Progenitor cell of endocrine pancreas (in vitro differentiated cells): ENCODE measurements at regions not wholly inside any gene's neighbourhood (a gene's known extent, or its start where the extent isn't known, plus 50 kb on each side); places are given as distances from the start of the nearest gene placed in this dataset.

Experiments used
- DNase-seq: peaks from one replicate; pipeline ENCODE4 v3.0.0; 2021; ENCODE audit warnings: low spot score; ENCODE audit not compliant: unreplicated experiment
- H3K27ac Mint-ChIP-seq: 2 replicates; pipeline ENCODE4 v1.8.0; 2021; ENCODE audit warnings: mild to moderate bottlenecking, moderate library complexity, mixed read lengths
- H3K27me3 Mint-ChIP-seq: 2 replicates; pipeline ENCODE4 v1.8.0; 2021; ENCODE audit warnings: mixed read lengths
- H3K36me3 Mint-ChIP-seq: 2 replicates; pipeline ENCODE4 v1.8.0; 2022; ENCODE audit warnings: mixed read lengths; ENCODE audit not compliant: insufficient read depth
- H3K4me1 Mint-ChIP-seq: 2 replicates; pipeline ENCODE4 v1.8.0; 2021; ENCODE audit warnings: low read depth, mixed read lengths
- H3K4me3 Mint-ChIP-seq: 2 replicates; pipeline ENCODE4 v1.8.0; 2021; ENCODE audit warnings: low read depth, mild to moderate bottlenecking, moderate library complexity, mixed read lengths
- H3K9me3 Mint-ChIP-seq: 2 replicates; pipeline ENCODE4 v1.8.0; 2021; ENCODE audit warnings: low read depth, mixed read lengths
- TF ChIP-seq, protein P1 (sequence below): fragments of 200-600 bp; sonication (generic); IDR thresholded peaks from one replicate; pipeline ENCODE4 v1.5.0; 2021; ENCODE audit warnings: antibody characterized with exemption, mild to moderate bottlenecking; ENCODE audit not compliant: unreplicated experiment

DNA sequence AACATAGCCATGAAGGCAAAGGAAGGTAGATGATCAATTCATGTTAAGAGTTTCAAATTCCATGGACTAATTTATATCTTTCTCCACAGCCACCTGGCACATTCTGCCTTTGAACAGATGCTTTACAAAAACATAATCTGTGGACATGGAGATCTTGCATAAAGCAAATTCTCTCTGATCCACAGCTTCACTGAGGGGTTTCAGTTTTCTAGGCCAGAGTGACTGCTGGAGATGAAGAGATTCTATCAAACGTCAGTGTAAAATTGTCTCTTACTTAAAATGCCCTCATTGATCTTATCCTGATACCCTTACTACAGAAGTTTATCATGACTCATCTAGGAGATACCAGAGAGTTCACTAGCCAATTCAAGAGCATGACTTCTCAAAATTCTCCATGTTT is 291.6 kb downstream of the DAD1 start:
- Mint-ChIP-seq H3K27ac (peak overlapping the region; percentile 35), H3K4me1 (peaks cover 27% of the 10 kb centered on the region), H3K36me3 (peaks cover 3% of the 10 kb centered on the region), H3K9me3 (peaks cover 3% of the 10 kb centered on the region), H3K27me3 (no peaks in the 10 kb centered on the region), H3K4me3 (no peak overlapping the region)
- DNase-seq: no peak
- TF ChIP-seq, protein P1, sequence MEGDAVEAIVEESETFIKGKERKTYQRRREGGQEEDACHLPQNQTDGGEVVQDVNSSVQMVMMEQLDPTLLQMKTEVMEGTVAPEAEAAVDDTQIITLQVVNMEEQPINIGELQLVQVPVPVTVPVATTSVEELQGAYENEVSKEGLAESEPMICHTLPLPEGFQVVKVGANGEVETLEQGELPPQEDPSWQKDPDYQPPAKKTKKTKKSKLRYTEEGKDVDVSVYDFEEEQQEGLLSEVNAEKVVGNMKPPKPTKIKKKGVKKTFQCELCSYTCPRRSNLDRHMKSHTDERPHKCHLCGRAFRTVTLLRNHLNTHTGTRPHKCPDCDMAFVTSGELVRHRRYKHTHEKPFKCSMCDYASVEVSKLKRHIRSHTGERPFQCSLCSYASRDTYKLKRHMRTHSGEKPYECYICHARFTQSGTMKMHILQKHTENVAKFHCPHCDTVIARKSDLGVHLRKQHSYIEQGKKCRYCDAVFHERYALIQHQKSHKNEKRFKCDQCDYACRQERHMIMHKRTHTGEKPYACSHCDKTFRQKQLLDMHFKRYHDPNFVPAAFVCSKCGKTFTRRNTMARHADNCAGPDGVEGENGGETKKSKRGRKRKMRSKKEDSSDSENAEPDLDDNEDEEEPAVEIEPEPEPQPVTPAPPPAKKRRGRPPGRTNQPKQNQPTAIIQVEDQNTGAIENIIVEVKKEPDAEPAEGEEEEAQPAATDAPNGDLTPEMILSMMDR: no peak

DNA sequence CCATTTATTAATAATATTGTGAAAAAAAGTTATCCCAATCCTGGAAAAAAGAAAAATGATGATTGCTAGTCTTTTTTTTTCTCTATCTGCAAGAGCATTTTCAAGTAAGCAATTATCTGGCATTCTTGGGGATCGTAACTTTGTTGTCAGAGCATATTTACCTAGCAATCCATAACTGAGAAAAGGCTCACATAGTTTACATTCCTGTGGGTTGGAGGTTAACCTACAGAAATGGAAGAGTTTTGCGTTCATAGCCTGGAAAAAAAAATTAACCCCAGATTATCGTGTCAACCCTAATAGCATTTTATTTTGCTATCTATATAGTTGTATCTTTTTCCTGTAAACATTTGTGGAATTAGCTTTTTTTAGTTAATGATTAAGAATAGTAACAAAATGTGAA is 292.3 kb downstream of the DAD1 start:
- H3K4me1 Mint-ChIP-seq: peaks cover 27% of the 10 kb centered on the region
- no peak for DNase-seq
- peaks cover 3% of the 10 kb centered on the region for H3K36me3 Mint-ChIP-seq
- peak overlapping the region; percentile 83 for H3K27ac Mint-ChIP-seq
- no peaks in the 10 kb centered on the region for H3K27me3 Mint-ChIP-seq
- peaks cover 3% of the 10 kb centered on the region for H3K9me3 Mint-ChIP-seq
- TF ChIP-seq, protein P1: no peak
- H3K4me3 Mint-ChIP-seq: no peak overlapping the region

DNA sequence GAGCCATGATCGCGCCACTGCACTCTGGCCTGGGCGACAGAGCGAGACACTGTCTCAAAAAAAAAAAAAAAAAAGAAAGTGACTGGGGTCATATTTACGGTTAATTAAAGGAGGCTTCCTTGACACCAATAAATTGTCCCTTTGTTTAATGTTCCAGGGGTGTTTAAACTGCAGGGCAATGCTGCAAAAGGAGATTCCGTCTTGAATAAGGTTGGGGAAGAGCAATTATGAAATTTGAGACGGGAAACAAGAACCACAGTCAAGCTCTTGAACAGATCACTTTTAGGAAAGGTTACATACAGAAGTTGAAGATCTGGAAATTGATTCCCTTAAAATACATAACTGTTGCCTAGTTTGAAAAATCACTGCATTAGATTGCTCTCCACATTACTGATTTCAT is 292.9 kb downstream of the DAD1 start:
- H3K4me1 Mint-ChIP-seq: peaks cover 27% of the 10 kb centered on the region
- no peaks in the 10 kb centered on the region for H3K27me3 Mint-ChIP-seq
- TF ChIP-seq, protein P1: no peak
- H3K36me3 Mint-ChIP-seq: peaks cover 3% of the 10 kb centered on the region
- H3K4me3 Mint-ChIP-seq: no peak overlapping the region
- DNase-seq: no peak
- H3K9me3 Mint-ChIP-seq: peaks cover 5% of the 10 kb centered on the region
- peak overlapping the region; percentile 83 for H3K27ac Mint-ChIP-seq

DNA sequence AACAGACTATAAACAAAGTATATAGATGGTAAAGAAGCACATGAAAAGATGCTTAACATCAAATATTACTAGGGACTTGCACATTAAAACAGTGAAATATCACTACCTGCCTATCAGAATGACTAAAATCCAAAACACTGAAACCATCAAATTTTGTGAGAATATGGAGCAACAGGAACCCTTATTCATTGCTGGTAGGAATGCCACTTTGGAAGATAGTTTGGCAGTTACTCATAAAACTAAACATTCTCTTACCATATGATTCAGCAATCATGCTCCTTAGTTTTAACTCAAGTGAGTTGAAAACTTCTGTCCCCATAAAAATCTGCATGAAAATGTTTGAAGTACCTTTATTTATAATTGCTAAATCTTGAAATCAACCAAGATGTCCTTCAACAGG is 297.6 kb downstream of the DAD1 start:
- peaks cover 3% of the 10 kb centered on the region for H3K36me3 Mint-ChIP-seq
- H3K27me3 Mint-ChIP-seq: no peaks in the 10 kb centered on the region
- H3K9me3 Mint-ChIP-seq: peaks cover 5% of the 10 kb centered on the region
- TF ChIP-seq, protein P1: no peak
- peaks cover 6% of the 10 kb centered on the region for H3K4me1 Mint-ChIP-seq
- H3K27ac Mint-ChIP-seq: no peak overlapping the region
- DNase-seq: no peak
- H3K4me3 Mint-ChIP-seq: no peak overlapping the region

DNA sequence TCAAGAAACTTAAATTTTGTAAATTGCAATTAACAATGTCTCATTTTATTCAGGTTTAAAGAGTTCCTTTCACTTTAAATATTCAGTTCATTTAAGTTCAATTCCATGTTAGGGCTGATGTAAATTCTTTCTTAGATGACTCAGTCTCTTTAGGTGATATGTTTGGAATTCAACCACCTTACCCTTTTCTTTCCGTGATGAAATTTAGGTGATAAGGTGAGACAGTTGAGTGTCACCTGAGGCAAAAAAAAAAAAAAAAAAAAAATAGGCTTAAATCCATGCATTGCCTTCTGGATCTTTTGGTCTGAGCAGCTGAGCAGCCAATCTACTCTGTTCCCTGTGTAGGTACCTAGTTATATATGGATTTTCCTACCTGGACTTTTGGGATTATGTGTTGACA is 299.5 kb downstream of the DAD1 start:
- peaks cover 2% of the 10 kb centered on the region for H3K9me3 Mint-ChIP-seq
- no peaks in the 10 kb centered on the region for H3K36me3 Mint-ChIP-seq
- H3K4me3 Mint-ChIP-seq: no peak overlapping the region
- no peak for DNase-seq
- no peak overlapping the region for H3K27ac Mint-ChIP-seq
- TF ChIP-seq, protein P1: no peak
- no peaks in the 10 kb centered on the region for H3K27me3 Mint-ChIP-seq
- H3K4me1 Mint-ChIP-seq: no peaks in the 10 kb centered on the region
